GM18505 (cell line): ENCODE measurements at regions not wholly inside any gene's neighbourhood (a gene's known extent, or its start where the extent isn't known, plus 50 kb on each side); places are given as distances from the start of the nearest gene placed in this dataset.

Experiments used
- ATAC-seq: cut with Tn5 transposase; IDR thresholded peaks from one replicate; pipeline ENCODE4 v1.9.1; 2021; ENCODE audit not compliant: unreplicated experiment
- POLR2A ChIP-seq: IDR thresholded peaks from 4 replicates; pipeline ENCODE4 v1.6.1; 2011; ENCODE audit warnings: borderline replicate concordance; ENCODE audit not compliant: insufficient read depth, insufficient read length; ENCODE audit errors: extremely low read depth

- TF ChIP-seq POLR2A: no peak
- ATAC-seq: peak; percentile 90
Measured at GRCh38 chr4:116469582-116469981, 615.8 kb downstream of the TRAM1L1 start.

- ATAC-seq: no peak
- TF ChIP-seq POLR2A: no peak
Measured at GRCh38 chr4:116453127-116453526, 632.2 kb downstream of the TRAM1L1 start.

- no peak for ATAC-seq
- TF ChIP-seq POLR2A: no peak
Measured at GRCh38 chr4:116449764-116450163, 635.6 kb downstream of the TRAM1L1 start.

GRCh38 chr4:116444117-116444516, 641.3 kb downstream of the TRAM1L1 start:
- TF ChIP-seq POLR2A: no peak
- no peak for ATAC-seq

- no peak for TF ChIP-seq POLR2A
- ATAC-seq: no peak
Measured at GRCh38 chr4:116438981-116439729, 646.2 kb downstream of the TRAM1L1 start.

- ATAC-seq: no peak
- no peak for TF ChIP-seq POLR2A
Measured at GRCh38 chr4:116438417-116438816, 647.0 kb downstream of the TRAM1L1 start.

- no peak for TF ChIP-seq POLR2A
- no peak for ATAC-seq
Measured at GRCh38 chr4:116427666-116428065, 657.7 kb downstream of the TRAM1L1 start.

- ATAC-seq: no peak
- no peak for TF ChIP-seq POLR2A
Measured at GRCh38 chr4:116413222-116413621, 672.2 kb downstream of the TRAM1L1 start.

GRCh38 chr4:116401293-116401692, 684.1 kb downstream of the TRAM1L1 start:
- no peak for ATAC-seq
- TF ChIP-seq POLR2A: no peak

- no peak for ATAC-seq
- no peak for TF ChIP-seq POLR2A
Measured at GRCh38 chr4:116400480-116400879, 684.9 kb downstream of the TRAM1L1 start.

GRCh38 chr4:116397714-116398113, 687.7 kb downstream of the TRAM1L1 start:
- TF ChIP-seq POLR2A: no peak

GRCh38 chr4:116397291-116397690, 688.1 kb downstream of the TRAM1L1 start:
- no peak for TF ChIP-seq POLR2A
- ATAC-seq: no peak

More at GRCh38 chr4:116397714-116398113, 687.7 kb downstream of the TRAM1L1 start:
- no peak for ATAC-seq

- no peak for ATAC-seq
- TF ChIP-seq POLR2A: no peak
Measured at GRCh38 chr4:116395408-116395807, 690.0 kb downstream of the TRAM1L1 start.

- TF ChIP-seq POLR2A: no peak
- ATAC-seq: no peak
Measured at GRCh38 chr4:116391020-116391419, 694.4 kb downstream of the TRAM1L1 start.

- no peak for ATAC-seq
- no peak for TF ChIP-seq POLR2A
Measured at GRCh38 chr4:116389139-116389538, 696.2 kb downstream of the TRAM1L1 start.

GRCh38 chr4:116387937-116388474, 697.4 kb downstream of the TRAM1L1 start:
- TF ChIP-seq POLR2A: no peak
- ATAC-seq: no peak
